SK-N-SH (cell line): ENCODE measurements at regions not wholly inside any gene's neighbourhood (a gene's known extent, or its start where the extent isn't known, plus 50 kb on each side); places are given as distances from the start of the nearest gene placed in this dataset.

ENCODE experiments used
- FOXJ3 ChIP-seq: sonication (generic); formaldehyde crosslinking; IDR thresholded peaks from 2 replicates; pipeline ENCODE4 v1.5.1; 2020; ENCODE audit warnings: mild to moderate bottlenecking, missing genetic modification reagents
- GABPA ChIP-seq: IDR thresholded peaks from 2 replicates; pipeline ENCODE4 v1.4.0; 2012; ENCODE audit warnings: low read depth, mild to moderate bottlenecking
- GATA2 ChIP-seq: sonication (generic); formaldehyde crosslinking; IDR thresholded peaks from 2 replicates; pipeline ENCODE4 v1.5.0; 2020; ENCODE audit warnings: mild to moderate bottlenecking, missing genetic modification reagents
- MAX ChIP-seq: IDR thresholded peaks from 2 replicates; pipeline ENCODE4 v1.4.0; 2012; ENCODE audit warnings: low read depth
- NRF1 ChIP-seq: IDR thresholded peaks from 2 replicates; pipeline ENCODE4 v1.6.1; 2012; ENCODE audit warnings: low read depth, mild to moderate bottlenecking, low read length
- RCOR1 ChIP-seq: fragments of 150-350 bp; IDR thresholded peaks from 2 replicates; pipeline ENCODE4 v1.6.1; 2017; ENCODE audit warnings: antibody characterized with exemption, low read length
- RFX5 ChIP-seq: IDR thresholded peaks from 2 replicates; pipeline ENCODE4 v1.6.1; 2012; ENCODE audit warnings: mild to moderate bottlenecking, improper control_type of control experiment, low read length
- TF ChIP-seq, protein P1 (sequence below): fragments of 200-600 bp; sonication (generic); IDR thresholded peaks from 2 replicates; pipeline ENCODE4 v1.6.1; 2017; ENCODE audit warnings: antibody characterized with exemption, mild to moderate bottlenecking, moderate library complexity

GRCh38 chr13:44241638-44242037 lies 132.0 kb upstream of the SERP2 start:
- no peak for TF ChIP-seq RFX5
- no peak for TF ChIP-seq GABPA
- TF ChIP-seq GATA2: no peak
- TF ChIP-seq, protein P1, sequence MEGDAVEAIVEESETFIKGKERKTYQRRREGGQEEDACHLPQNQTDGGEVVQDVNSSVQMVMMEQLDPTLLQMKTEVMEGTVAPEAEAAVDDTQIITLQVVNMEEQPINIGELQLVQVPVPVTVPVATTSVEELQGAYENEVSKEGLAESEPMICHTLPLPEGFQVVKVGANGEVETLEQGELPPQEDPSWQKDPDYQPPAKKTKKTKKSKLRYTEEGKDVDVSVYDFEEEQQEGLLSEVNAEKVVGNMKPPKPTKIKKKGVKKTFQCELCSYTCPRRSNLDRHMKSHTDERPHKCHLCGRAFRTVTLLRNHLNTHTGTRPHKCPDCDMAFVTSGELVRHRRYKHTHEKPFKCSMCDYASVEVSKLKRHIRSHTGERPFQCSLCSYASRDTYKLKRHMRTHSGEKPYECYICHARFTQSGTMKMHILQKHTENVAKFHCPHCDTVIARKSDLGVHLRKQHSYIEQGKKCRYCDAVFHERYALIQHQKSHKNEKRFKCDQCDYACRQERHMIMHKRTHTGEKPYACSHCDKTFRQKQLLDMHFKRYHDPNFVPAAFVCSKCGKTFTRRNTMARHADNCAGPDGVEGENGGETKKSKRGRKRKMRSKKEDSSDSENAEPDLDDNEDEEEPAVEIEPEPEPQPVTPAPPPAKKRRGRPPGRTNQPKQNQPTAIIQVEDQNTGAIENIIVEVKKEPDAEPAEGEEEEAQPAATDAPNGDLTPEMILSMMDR: no peak
- TF ChIP-seq NRF1: no peak
- no peak for TF ChIP-seq MAX
- no peak for TF ChIP-seq RCOR1
- TF ChIP-seq FOXJ3 (CRISPR knock-in tag): no peak
